ENCODE measurements at regions not wholly inside any gene's neighbourhood (a gene's known extent, or its start where the extent isn't known, plus 50 kb on each side); places are given as distances from the start of the nearest gene placed in this dataset.

GRCh38 chr13:59414006-59414405 is 749.7 kb downstream of the DIAPH3 start:
- no peaks in the 10 kb centered on the region for H3K9me2 ChIP-seq (ENCODE audit: insufficient read depth)
- H4K20me1 ChIP-seq (ENCODE audit: insufficient read depth): no peaks in the 10 kb centered on the region
- BruUV-seq (replicated peaks): no TSS peak

DNA sequence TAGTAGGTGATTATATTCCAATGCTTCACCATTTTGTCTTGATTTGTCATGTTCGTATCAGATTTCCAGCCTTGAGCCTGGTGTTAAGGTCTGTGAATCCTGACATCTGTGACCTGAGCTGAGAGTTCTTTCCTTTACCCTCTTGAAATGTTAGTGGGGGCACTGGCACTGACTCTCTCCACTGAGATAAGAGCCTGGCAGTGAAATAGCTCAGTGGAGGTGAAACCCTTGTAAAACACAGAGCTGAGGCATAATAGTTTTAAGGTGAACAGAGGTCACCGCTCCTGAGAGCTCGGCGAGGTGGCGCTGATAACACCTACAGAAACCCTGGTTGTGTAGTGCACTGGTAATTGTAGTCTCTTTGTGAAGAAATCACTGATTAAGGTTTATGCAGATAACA is 748.2 kb downstream of the DIAPH3 start:
- H3K36me3 ChIP-seq (ENCODE audit: low read depth): no peaks in the 10 kb centered on the region
- H3K9me2 ChIP-seq (ENCODE audit: insufficient read depth): no peaks in the 10 kb centered on the region
- intact Hi-C loops (cut with micrococcal nuclease; ENCODE audit: unreplicated experiment): no loop called here
- H3K4me3 ChIP-seq: no peak overlapping the region
- no peak for DNase-seq
- no peak overlapping the region for H3K4me2 ChIP-seq
- ChIA-PET CTCF (no interaction called here), POLR2A (ENCODE audit: unreplicated experiment) (no interaction called here)
- no peaks in the 10 kb centered on the region for H4K20me1 ChIP-seq (ENCODE audit: insufficient read depth)
- no peaks in the 10 kb centered on the region for H3K27me3 ChIP-seq (ENCODE audit: insufficient read depth, low read depth)
- no peaks in the 10 kb centered on the region for H3F3A ChIP-seq (ENCODE audit: insufficient read depth, low read depth)
- H3K9me3 ChIP-seq (ENCODE audit: insufficient read depth, low read depth): no peaks in the 10 kb centered on the region
- H3K79me2 ChIP-seq (ENCODE audit: low read depth): no peaks in the 10 kb centered on the region
- H2AFZ ChIP-seq: no peak overlapping the region
- BruUV-seq (replicated peaks): no TSS peak
- TF ChIP-seq EZH2 (IDR thresholded peaks at IDR 0.05; ENCODE audit: low read depth) (no peak), CTCF (conservative IDR thresholded peaks at IDR 0.05) (no peak)
- H3K27ac ChIP-seq: no peak overlapping the region
- no peaks in the 10 kb centered on the region for H3K4me1 ChIP-seq (replicated peaks; ENCODE audit: insufficient read depth)

More at GRCh38 chr13:59414006-59414405, 749.7 kb downstream of the DIAPH3 start:
- DNase-seq: no peak
- no peak for TF ChIP-seq CTCF (conservative IDR thresholded peaks at IDR 0.05)
- TF ChIP-seq EZH2 (IDR thresholded peaks at IDR 0.05; ENCODE audit: low read depth): no peak
- ChIA-PET POLR2A (ENCODE audit: unreplicated experiment) (no interaction called here), CTCF (no interaction called here)
- intact Hi-C loops (cut with micrococcal nuclease; ENCODE audit: unreplicated experiment): no loop called here
- no peak overlapping the region for H3K27ac ChIP-seq
- no peaks in the 10 kb centered on the region for H3K9me3 ChIP-seq (ENCODE audit: insufficient read depth, low read depth)
- no peaks in the 10 kb centered on the region for H3K79me2 ChIP-seq (ENCODE audit: low read depth)
- H3K36me3 ChIP-seq (ENCODE audit: low read depth): no peaks in the 10 kb centered on the region
- H3K27me3 ChIP-seq (ENCODE audit: insufficient read depth, low read depth): no peaks in the 10 kb centered on the region
- H3K4me1 ChIP-seq (replicated peaks; ENCODE audit: insufficient read depth): no peaks in the 10 kb centered on the region
- no peaks in the 10 kb centered on the region for H3F3A ChIP-seq (ENCODE audit: insufficient read depth, low read depth)
- no peak overlapping the region for H3K4me2 ChIP-seq
- H2AFZ ChIP-seq: no peak overlapping the region
- H3K4me3 ChIP-seq: no peak overlapping the region

- DNase-seq: no peak
- H3K4me1 ChIP-seq (replicated peaks; ENCODE audit: insufficient read depth): no peaks in the 10 kb centered on the region
- no peak overlapping the region for H3K27ac ChIP-seq
- H3K4me3 ChIP-seq: no peak overlapping the region
- no TSS peak for BruUV-seq (replicated peaks)
- intact Hi-C loops (cut with micrococcal nuclease; ENCODE audit: unreplicated experiment): no loop called here
- H3K36me3 ChIP-seq (ENCODE audit: low read depth): no peaks in the 10 kb centered on the region
- no peak overlapping the region for H2AFZ ChIP-seq
- no peaks in the 10 kb centered on the region for H3F3A ChIP-seq (ENCODE audit: insufficient read depth, low read depth)
- no peaks in the 10 kb centered on the region for H3K79me2 ChIP-seq (ENCODE audit: low read depth)
- CTCF ChIA-PET: no interaction called here
- H3K4me2 ChIP-seq: no peak overlapping the region
- TF ChIP-seq CTCF (conservative IDR thresholded peaks at IDR 0.05): no peak
- no peak for TF ChIP-seq EZH2 (IDR thresholded peaks at IDR 0.05; ENCODE audit: low read depth)
- no peaks in the 10 kb centered on the region for H3K9me2 ChIP-seq (ENCODE audit: insufficient read depth)
- POLR2A ChIA-PET (ENCODE audit: unreplicated experiment): no interaction called here
- H4K20me1 ChIP-seq (ENCODE audit: insufficient read depth): no peaks in the 10 kb centered on the region
- no peaks in the 10 kb centered on the region for H3K9me3 ChIP-seq (ENCODE audit: insufficient read depth, low read depth)
- no peaks in the 10 kb centered on the region for H3K27me3 ChIP-seq (ENCODE audit: insufficient read depth, low read depth)
Observed at GRCh38 chr13:59416561-59416960, 747.2 kb downstream of the DIAPH3 start.
